ENCODE measurements at regions not wholly inside any gene's neighbourhood (a gene's known extent, or its start where the extent isn't known, plus 50 kb on each side); places are given as distances from the start of the nearest gene placed in this dataset.
"Not testable (repeated sequence)": the region's sequence is repeated elsewhere in the genome, so short reads cannot be mapped to it uniquely, and the experiment has no call there.

- no peak overlapping the region for H3K4me3 ChIP-seq (ENCODE audit: low read depth, low read length)
- TF ChIP-seq CTCF (IDR thresholded peaks at IDR 0.05; ENCODE audit: control insufficient read depth, extremely low read depth, insufficient read depth): no peak
- no peak for DNase-seq (ENCODE audit: low read depth)
These were observed 1021.8 kb downstream of the STPG2 start for GRCh38 chr4:97121493-97121892.

GRCh38 chr4:97123573-97123972, 1019.7 kb downstream of the STPG2 start:
- DNase-seq (ENCODE audit: low read depth): no peak
- TF ChIP-seq CTCF (IDR thresholded peaks at IDR 0.05; ENCODE audit: control insufficient read depth, extremely low read depth, insufficient read depth): no peak
- no peak overlapping the region for H3K4me3 ChIP-seq (ENCODE audit: low read depth, low read length)

GRCh38 chr4:97132435-97132834, 1010.8 kb downstream of the STPG2 start:
- no peak for TF ChIP-seq CTCF (IDR thresholded peaks at IDR 0.05; ENCODE audit: control insufficient read depth, extremely low read depth, insufficient read depth)
- DNase-seq (ENCODE audit: low read depth): no peak
- no peak overlapping the region for H3K4me3 ChIP-seq (ENCODE audit: low read depth, low read length)

- TF ChIP-seq CTCF (IDR thresholded peaks at IDR 0.05; ENCODE audit: control insufficient read depth, extremely low read depth, insufficient read depth): no peak
- no peak overlapping the region for H3K4me3 ChIP-seq (ENCODE audit: low read depth, low read length)
- DNase-seq (ENCODE audit: low read depth): no peak
These were observed 1008.8 kb downstream of the STPG2 start for GRCh38 chr4:97134456-97134855.

GRCh38 chr4:97139791-97140190, 1003.5 kb downstream of the STPG2 start:
- DNase-seq (ENCODE audit: low read depth): no peak
- no peak for TF ChIP-seq CTCF (IDR thresholded peaks at IDR 0.05; ENCODE audit: control insufficient read depth, extremely low read depth, insufficient read depth)
- no peak overlapping the region for H3K4me3 ChIP-seq (ENCODE audit: low read depth, low read length)

- H3K4me3 ChIP-seq (ENCODE audit: low read depth, low read length): no peak overlapping the region
- no peak for TF ChIP-seq CTCF (IDR thresholded peaks at IDR 0.05; ENCODE audit: control insufficient read depth, extremely low read depth, insufficient read depth)
- DNase-seq (ENCODE audit: low read depth): no peak
These were observed 1002.7 kb downstream of the STPG2 start for GRCh38 chr4:97140545-97140944.

- DNase-seq (ENCODE audit: low read depth); H3K4me3 ChIP-seq (ENCODE audit: low read depth, low read length): not testable (repeated sequence)
These were observed 1001.9 kb downstream of the STPG2 start for GRCh38 chr4:97141332-97141731.

GRCh38 chr4:97142410-97142809, 1000.9 kb downstream of the STPG2 start:
- DNase-seq (ENCODE audit: low read depth): no peak
- TF ChIP-seq CTCF (IDR thresholded peaks at IDR 0.05; ENCODE audit: control insufficient read depth, extremely low read depth, insufficient read depth): no peak
- no peak overlapping the region for H3K4me3 ChIP-seq (ENCODE audit: low read depth, low read length)

Measured in LNCaP clone FGC (cell line).